Body of pancreas (tissue), 4 donors: ENCODE measurements at regions not wholly inside any gene's neighbourhood (a gene's known extent, or its start where the extent isn't known, plus 50 kb on each side); places are given as distances from the start of the nearest gene placed in this dataset.

ENCODE experiments used
- POLR2A ChIP-seq, 3 donors: fragments of 450-650 bp; IDR thresholded peaks; one replicate each; pipeline ENCODE4 v1.6.1; 2016; ENCODE audit warnings: antibody characterized with exemption in 3 of 3, mild to moderate bottlenecking in 2 of 3
- TF ChIP-seq, protein P1 (sequence below), 7 experiments: fragments of 450-650 bp in 4 of 7; fragments of 200-600 bp in 3 of 7; sonication (generic) in 3 of 7; IDR thresholded peaks; one replicate each; pipeline ENCODE4 v1.5.1; 2016 to 2019; ENCODE audit warnings: antibody characterized with exemption in 7 of 7

DNA sequence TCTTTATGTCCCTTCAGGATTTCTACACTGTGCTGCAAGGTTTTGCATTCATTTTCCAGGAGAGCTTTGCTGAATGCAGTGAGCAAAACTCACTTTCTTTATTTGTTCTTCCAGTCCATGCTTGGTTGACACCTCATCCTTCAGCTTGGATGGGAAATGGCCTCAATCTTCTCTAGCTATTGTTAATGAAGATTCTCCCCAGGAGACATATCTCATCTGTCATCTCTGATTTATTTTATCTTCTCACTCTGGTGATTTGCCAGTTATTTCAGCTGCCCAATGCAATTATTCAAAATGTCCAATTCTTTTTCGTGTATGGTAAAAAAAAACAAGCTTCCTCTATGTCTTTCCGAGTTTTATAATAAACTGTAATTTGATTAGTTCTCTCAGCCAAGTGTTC, 77.9 kb upstream of the PAK5 start:
- TF ChIP-seq, protein P1, sequence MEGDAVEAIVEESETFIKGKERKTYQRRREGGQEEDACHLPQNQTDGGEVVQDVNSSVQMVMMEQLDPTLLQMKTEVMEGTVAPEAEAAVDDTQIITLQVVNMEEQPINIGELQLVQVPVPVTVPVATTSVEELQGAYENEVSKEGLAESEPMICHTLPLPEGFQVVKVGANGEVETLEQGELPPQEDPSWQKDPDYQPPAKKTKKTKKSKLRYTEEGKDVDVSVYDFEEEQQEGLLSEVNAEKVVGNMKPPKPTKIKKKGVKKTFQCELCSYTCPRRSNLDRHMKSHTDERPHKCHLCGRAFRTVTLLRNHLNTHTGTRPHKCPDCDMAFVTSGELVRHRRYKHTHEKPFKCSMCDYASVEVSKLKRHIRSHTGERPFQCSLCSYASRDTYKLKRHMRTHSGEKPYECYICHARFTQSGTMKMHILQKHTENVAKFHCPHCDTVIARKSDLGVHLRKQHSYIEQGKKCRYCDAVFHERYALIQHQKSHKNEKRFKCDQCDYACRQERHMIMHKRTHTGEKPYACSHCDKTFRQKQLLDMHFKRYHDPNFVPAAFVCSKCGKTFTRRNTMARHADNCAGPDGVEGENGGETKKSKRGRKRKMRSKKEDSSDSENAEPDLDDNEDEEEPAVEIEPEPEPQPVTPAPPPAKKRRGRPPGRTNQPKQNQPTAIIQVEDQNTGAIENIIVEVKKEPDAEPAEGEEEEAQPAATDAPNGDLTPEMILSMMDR (IDR thresholded peaks at IDR 0.05), result no peak
- TF ChIP-seq POLR2A (IDR thresholded peaks at IDR 0.05), result no peak
